EH (cell line): ENCODE measurements at regions not wholly inside any gene's neighbourhood (a gene's known extent, or its start where the extent isn't known, plus 50 kb on each side); places are given as distances from the start of the nearest gene placed in this dataset.
A peak's percentile ranks its signal among the peaks of the same experiment; 100 is the strongest.
"Not testable (repeated sequence)": the region's sequence is repeated elsewhere in the genome, so short reads cannot be mapped to it uniquely, and the experiment has no call there.

Source experiments
- DNase-seq: peaks from one replicate; pipeline ENCODE4 v3.0.0-alpha.2; 2015; ENCODE audit warnings: low read depth

- DNase-seq, result not testable (repeated sequence)
These were observed 63.3 kb upstream of the CEP78 start for GRCh38 chr9:78172610-78173009.

GRCh38 chr9:78171651-78172050, 64.2 kb upstream of the CEP78 start:
- DNase-seq, result no peak

GRCh38 chr9:78169125-78169524, 66.8 kb upstream of the CEP78 start:
- no peak for DNase-seq

- DNase-seq, result no peak
These were observed 68.5 kb upstream of the CEP78 start for GRCh38 chr9:78167356-78167755.

- DNase-seq, result no peak
These were observed 72.0 kb upstream of the CEP78 start for GRCh38 chr9:78163834-78164233.

GRCh38 chr9:78158286-78158685, 77.6 kb upstream of the CEP78 start:
- DNase-seq, result no peak

GRCh38 chr9:78150983-78151356, 84.9 kb upstream of the CEP78 start:
- no peak for DNase-seq

- no peak for DNase-seq
These were observed 85.4 kb upstream of the CEP78 start for GRCh38 chr9:78150312-78150982.

GRCh38 chr9:78149702-78150291, 86.1 kb upstream of the CEP78 start:
- DNase-seq, result no peak

- peak; percentile 51 for DNase-seq
These were observed 89.6 kb upstream of the CEP78 start for GRCh38 chr9:78146241-78146640.

GRCh38 chr9:78144663-78145377, 91.1 kb upstream of the CEP78 start:
- DNase-seq, result peak; percentile 8

- DNase-seq, result no peak
These were observed 91.9 kb upstream of the CEP78 start for GRCh38 chr9:78144008-78144381.

GRCh38 chr9:78143281-78144007, 92.4 kb upstream of the CEP78 start:
- DNase-seq, result no peak

- DNase-seq, result not testable (repeated sequence)
These were observed 93.6 kb upstream of the CEP78 start for GRCh38 chr9:78142264-78142663.

- no peak for DNase-seq
These were observed 102.1 kb upstream of the CEP78 start for GRCh38 chr9:78133751-78134150.

- no peak for DNase-seq
These were observed 101.1 kb upstream of the GNAQ start for GRCh38 chr9:78132701-78133058.

- peak; percentile 29 for DNase-seq
These were observed 100.5 kb upstream of the GNAQ start for GRCh38 chr9:78131969-78132700.

GRCh38 chr9:78130853-78131252, 99.2 kb upstream of the GNAQ start:
- DNase-seq, result no peak

- peak; percentile 11 for DNase-seq
These were observed 98.4 kb upstream of the GNAQ start for GRCh38 chr9:78130004-78130403.

- DNase-seq, result no peak
These were observed 95.9 kb upstream of the GNAQ start for GRCh38 chr9:78127279-78128225.

GRCh38 chr9:78123808-78124207, 92.2 kb upstream of the GNAQ start:
- DNase-seq, result no peak
